Upper lobe of left lung (tissue), 6 donors: ENCODE measurements at regions not wholly inside any gene's neighbourhood (a gene's known extent, or its start where the extent isn't known, plus 50 kb on each side); places are given as distances from the start of the nearest gene placed in this dataset.

ENCODE experiments used
- ATAC-seq, 2 donors: fragments of 200-7000 bp; cut with Tn5 transposase; one replicate each; pipeline ENCODE4 v1.9.1; 2022; ENCODE audit warnings: mild to moderate bottlenecking in 2 of 2, moderate library complexity in 2 of 2; ENCODE audit not compliant: low FRiP score in 2 of 2
- DNase-seq, 2 donors: peaks; one replicate each; pipeline ENCODE4 v3.0.0-alpha.2; 2019 to 2020
- H3K27ac ChIP-seq, 4 donors: fragments of 200-600 bp; sonication (generic); one replicate each; pipeline ENCODE4 v1.5.1; 2016 to 2019
- H3K27me3 ChIP-seq, 4 donors: fragments of 200-600 bp; sonication (generic); one replicate each; pipeline ENCODE4 v1.5.1; 2017 to 2019
- H3K36me3 ChIP-seq, 4 donors: fragments of 200-600 bp; sonication (generic); one replicate each; pipeline ENCODE4 v1.5.1; 2016 to 2019
- H3K4me1 ChIP-seq, 4 donors: fragments of 200-600 bp; sonication (generic); one replicate each; pipeline ENCODE4 v1.5.1; 2018 to 2019
- H3K4me3 ChIP-seq, 4 donors: fragments of 200-600 bp; sonication (generic); one replicate each; pipeline ENCODE4 v1.5.1; 2017 to 2019; ENCODE audit warnings: mild to moderate bottlenecking in 2 of 4, moderate library complexity in 1 of 4
- H3K9me3 ChIP-seq, 4 donors: fragments of 200-600 bp; sonication (generic); one replicate each; pipeline ENCODE4 v1.5.1; 2018 to 2019
- EP300 ChIP-seq, 4 donors: sonication (generic); formaldehyde crosslinking; IDR thresholded peaks; one replicate each; pipeline ENCODE4 v1.5.1; 2017; ENCODE audit warnings: antibody characterized with exemption in 4 of 4, control low read depth in 2 of 4
- POLR2A ChIP-seq, 4 donors: fragments of 450-650 bp; IDR thresholded peaks; one replicate each; pipeline ENCODE4 v1.5.1; 2016 to 2017; ENCODE audit warnings: antibody characterized with exemption in 4 of 4, mild to moderate bottlenecking in 2 of 4
- POLR2AphosphoS5 ChIP-seq, 2 donors: sonication (generic); formaldehyde crosslinking; IDR thresholded peaks; one replicate each; pipeline ENCODE4 v1.5.1; 2017; ENCODE audit warnings: antibody characterized with exemption in 2 of 2
- WGBS, 2 donors: methylation state at CpG; one replicate each; pipeline ENCODE4 v1.1.5; 2017 to 2018; 5-methylcytosine and 5-hydroxymethylcytosine counted together
- TF ChIP-seq, protein P1 (sequence below), 6 experiments: fragments of 450-650 bp in 4 of 6; fragments of 200-600 bp in 2 of 6; sonication (generic) in 2 of 6; IDR thresholded peaks; one replicate each; pipeline ENCODE4 v1.5.1; 2016 to 2019; ENCODE audit warnings: antibody characterized with exemption in 6 of 6
- donor health status: DM: no; HTN: no; CAD: no; lungs with moderate emphysema.
- donor health status: DM: no; HTN: yes; CAD: no; lungs with severe emphysema.

- H3K36me3 ChIP-seq = no peaks in the 10 kb centered on the region
- H3K4me1 ChIP-seq = no peaks in the 10 kb centered on the region
- DNase-seq = no peak
- ATAC-seq = no peak
- WGBS, 2 donors = 70 to 86% methylated on average over 2 of the region's 2 CpGs
- H3K9me3 ChIP-seq = no peaks in the 10 kb centered on the region
- H3K4me3 ChIP-seq = no peak overlapping the region
- TF ChIP-seq, protein P1, sequence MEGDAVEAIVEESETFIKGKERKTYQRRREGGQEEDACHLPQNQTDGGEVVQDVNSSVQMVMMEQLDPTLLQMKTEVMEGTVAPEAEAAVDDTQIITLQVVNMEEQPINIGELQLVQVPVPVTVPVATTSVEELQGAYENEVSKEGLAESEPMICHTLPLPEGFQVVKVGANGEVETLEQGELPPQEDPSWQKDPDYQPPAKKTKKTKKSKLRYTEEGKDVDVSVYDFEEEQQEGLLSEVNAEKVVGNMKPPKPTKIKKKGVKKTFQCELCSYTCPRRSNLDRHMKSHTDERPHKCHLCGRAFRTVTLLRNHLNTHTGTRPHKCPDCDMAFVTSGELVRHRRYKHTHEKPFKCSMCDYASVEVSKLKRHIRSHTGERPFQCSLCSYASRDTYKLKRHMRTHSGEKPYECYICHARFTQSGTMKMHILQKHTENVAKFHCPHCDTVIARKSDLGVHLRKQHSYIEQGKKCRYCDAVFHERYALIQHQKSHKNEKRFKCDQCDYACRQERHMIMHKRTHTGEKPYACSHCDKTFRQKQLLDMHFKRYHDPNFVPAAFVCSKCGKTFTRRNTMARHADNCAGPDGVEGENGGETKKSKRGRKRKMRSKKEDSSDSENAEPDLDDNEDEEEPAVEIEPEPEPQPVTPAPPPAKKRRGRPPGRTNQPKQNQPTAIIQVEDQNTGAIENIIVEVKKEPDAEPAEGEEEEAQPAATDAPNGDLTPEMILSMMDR (IDR thresholded peaks at IDR 0.05) = no peak
- TF ChIP-seq POLR2AphosphoS5 (IDR thresholded peaks at IDR 0.05) = no peak
- H3K27ac ChIP-seq = no peak overlapping the region
- no peaks in the 10 kb centered on the region for H3K27me3 ChIP-seq
Observed at GRCh38 chr7:24368161-24368560, 84.2 kb downstream of the NPY start.

DNA sequence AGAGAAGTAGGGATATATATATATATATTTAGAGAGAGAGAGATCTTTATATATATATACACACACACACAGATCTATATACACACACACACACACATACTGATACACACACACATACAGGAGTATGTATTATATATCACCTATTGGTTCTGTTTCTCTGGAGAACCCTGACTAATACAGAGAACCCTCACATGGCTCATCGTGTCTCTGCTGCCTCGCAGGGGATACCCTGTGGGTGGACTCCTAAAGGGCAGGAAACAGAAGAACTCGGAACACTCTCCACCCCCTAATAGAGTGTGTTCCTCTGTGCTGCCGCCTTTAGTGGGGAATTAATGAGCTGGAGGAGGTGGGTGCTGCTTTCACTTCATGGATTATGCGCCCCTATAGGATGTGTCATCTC, 86.6 kb downstream of the NPY start:
- H3K27me3 ChIP-seq = no peaks in the 10 kb centered on the region
- ATAC-seq (no peak), DNase-seq (no peak)
- no peak for TF ChIP-seq POLR2A (IDR thresholded peaks at IDR 0.05)
- no peak for TF ChIP-seq POLR2AphosphoS5 (IDR thresholded peaks at IDR 0.05)
- TF ChIP-seq, protein P1 (IDR thresholded peaks at IDR 0.05) = no peak
- no peak for TF ChIP-seq EP300 (IDR thresholded peaks at IDR 0.05)
- 75 to 91% methylated on average over 5 of the region's 5 CpGs for WGBS, 2 donors
- no peaks in the 10 kb centered on the region for H3K9me3 ChIP-seq
- no peaks in the 10 kb centered on the region for H3K4me1 ChIP-seq
- no peak overlapping the region for H3K27ac ChIP-seq
- H3K4me3 ChIP-seq = no peak overlapping the region
- H3K36me3 ChIP-seq = no peaks in the 10 kb centered on the region

GRCh38 chr7:24372961-24373955, 89.3 kb downstream of the NPY start:
- TF ChIP-seq, protein P1 (IDR thresholded peaks at IDR 0.05) = no peak
- TF ChIP-seq POLR2A (IDR thresholded peaks at IDR 0.05) = no peak
- TF ChIP-seq POLR2AphosphoS5 (IDR thresholded peaks at IDR 0.05) = no peak
- 80 to 86% methylated on average over 12 to 17 of the region's 17 CpGs for WGBS, 2 donors
- H3K4me1 ChIP-seq = no peaks in the 10 kb centered on the region

DNA sequence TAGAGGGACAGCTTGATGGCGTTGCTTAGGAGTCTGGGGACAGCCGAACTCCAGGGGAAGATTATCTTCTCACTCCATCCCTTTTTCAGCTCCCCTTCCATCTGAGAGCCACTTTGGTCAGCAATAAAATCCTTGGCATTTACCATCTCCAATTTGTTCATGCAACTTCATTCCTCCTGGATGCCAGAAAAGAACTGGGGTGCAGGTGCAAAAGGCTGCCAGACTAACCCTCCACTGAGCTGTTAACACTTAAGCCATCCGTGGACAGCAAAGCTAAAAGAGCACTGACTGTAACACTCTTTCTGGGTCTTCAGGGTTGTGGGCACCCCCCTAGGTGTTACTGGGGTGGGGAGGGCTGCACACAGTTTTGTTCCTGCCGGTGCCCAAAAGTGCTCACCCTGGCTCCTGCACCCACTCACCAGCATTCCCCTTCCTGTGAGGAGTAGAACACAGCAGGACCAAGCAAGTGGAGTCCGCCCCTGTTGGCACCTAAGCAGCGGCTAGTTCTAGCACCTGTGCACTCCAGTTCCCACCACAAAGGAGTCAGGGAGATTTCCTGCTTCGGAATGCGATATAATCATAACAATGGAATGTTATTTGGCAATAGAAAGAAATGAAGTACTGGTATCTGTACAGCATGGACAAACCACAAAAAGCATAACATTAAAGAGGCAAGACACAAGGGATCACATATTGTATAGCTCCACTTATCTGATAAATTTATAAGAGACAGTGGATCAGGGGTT, 95.1 kb downstream of the NPY start:
- Histone ChIP-seq H3K9me3 (no peaks in the 10 kb centered on the region), H3K27me3 (no peaks in the 10 kb centered on the region), H3K4me3 (no peak overlapping the region), H3K27ac (no peak overlapping the region), H3K36me3 (no peaks in the 10 kb centered on the region), H3K4me1 (no peaks in the 10 kb centered on the region)
- TF ChIP-seq EP300 (IDR thresholded peaks at IDR 0.05) (no peak), POLR2AphosphoS5 (IDR thresholded peaks at IDR 0.05) (no peak), POLR2A (IDR thresholded peaks at IDR 0.05) (no peak)
- TF ChIP-seq, protein P1 (IDR thresholded peaks at IDR 0.05) = no peak
- ATAC-seq (peak; percentile 60 to 88), DNase-seq (peak in 1 of 2 donors; percentile 66)
- WGBS, 2 donors = 70% methylated on average over 8 of the region's 8 CpGs

More at GRCh38 chr7:24372961-24373955, 89.3 kb downstream of the NPY start:
- Histone ChIP-seq H3K27me3 (no peaks in the 10 kb centered on the region), H3K27ac (no peak overlapping the region), H3K4me3 (no peak overlapping the region), H3K9me3 (no peaks in the 10 kb centered on the region), H3K36me3 (no peaks in the 10 kb centered on the region)
- DNase-seq (peak in 1 of 2 donors; percentile 14), ATAC-seq (no peak)
